Activated CD4-positive, alpha-beta memory T cell treated with anti-CD3 and anti-CD28 coated beads for 36 hours (primary cell): ENCODE measurements at regions not wholly inside any gene's neighbourhood (a gene's known extent, or its start where the extent isn't known, plus 50 kb on each side); places are given as distances from the start of the nearest gene placed in this dataset.

Experiments used
- CTCF ChIA-PET: fragments of 350-600 bp; sonication (Branson Sonifier 250); formaldehyde crosslinking; loops from one replicate; lab custom pipeline; 2021; ENCODE audit warnings: antibody characterized with exemption, inconsistent platforms; lab: Charles Lee
- POLR2A ChIA-PET: fragments of 350-600 bp; sonication (Branson Sonifier 250); formaldehyde crosslinking; loops from one replicate; lab custom pipeline; 2021; ENCODE audit warnings: antibody characterized with exemption; lab: Charles Lee
- DNase-seq: peaks from one replicate; pipeline ENCODE4 v3.0.0-alpha.2; 2020
- H3K27ac Mint-ChIP-seq: one replicate; pipeline ENCODE4 v1.8.0; 2021; ENCODE audit warnings: mixed read lengths
- H3K27me3 Mint-ChIP-seq: one replicate; pipeline ENCODE4 v1.8.0; 2021; ENCODE audit warnings: mixed read lengths
- H3K36me3 Mint-ChIP-seq: one replicate; pipeline ENCODE4 v1.8.0; 2021; ENCODE audit warnings: mixed read lengths
- H3K4me1 Mint-ChIP-seq: one replicate; pipeline ENCODE4 v1.8.0; 2021; ENCODE audit warnings: low read depth, mixed read lengths
- H3K4me3 Mint-ChIP-seq: one replicate; pipeline ENCODE4 v1.8.0; 2021; ENCODE audit warnings: mild to moderate bottlenecking, mixed read lengths
- H3K9me3 Mint-ChIP-seq: one replicate; pipeline ENCODE4 v1.8.0; 2021; ENCODE audit warnings: mixed read lengths
- intact Hi-C: fragments of 100-400 bp; cut with micrococcal nuclease; formaldehyde crosslinking; loops from one replicate; pipeline ENCODE4 v1.15.1; 2023

DNA sequence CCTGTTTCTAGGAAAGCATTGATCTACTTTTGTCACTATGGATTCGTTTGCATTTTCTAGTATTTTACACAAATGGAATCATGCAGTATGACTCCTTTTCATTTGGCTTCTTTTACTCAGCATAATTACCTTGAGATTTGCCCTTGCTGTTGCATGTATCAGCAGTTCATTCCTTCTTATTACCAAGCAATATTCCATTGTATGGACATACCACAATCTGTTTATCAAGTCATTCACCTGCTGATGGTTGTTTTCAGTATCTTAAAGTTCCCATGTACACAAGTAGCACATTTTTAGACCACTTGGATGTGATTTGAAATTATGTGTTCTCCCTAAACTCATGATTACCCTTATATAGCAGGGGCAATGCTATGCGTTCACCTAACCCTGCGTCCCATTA, 150.0 kb upstream of the UBE2E1 start:
- Mint-ChIP-seq H3K36me3 (no peaks in the 10 kb centered on the region), H3K27me3 (peaks cover 3% of the 10 kb centered on the region), H3K9me3 (peaks cover 4% of the 10 kb centered on the region), H3K27ac (no peak overlapping the region), H3K4me1 (no peaks in the 10 kb centered on the region), H3K4me3 (no peak overlapping the region)
- intact Hi-C loops = no loop called here
- POLR2A ChIA-PET = no interaction called here
- no peak for DNase-seq
- CTCF ChIA-PET = interaction anchor here (0.7 kb wide), 1 partner anchor 239 kb away, joined by 3 read pairs; no protein-coding TSS in a partner anchor

DNA sequence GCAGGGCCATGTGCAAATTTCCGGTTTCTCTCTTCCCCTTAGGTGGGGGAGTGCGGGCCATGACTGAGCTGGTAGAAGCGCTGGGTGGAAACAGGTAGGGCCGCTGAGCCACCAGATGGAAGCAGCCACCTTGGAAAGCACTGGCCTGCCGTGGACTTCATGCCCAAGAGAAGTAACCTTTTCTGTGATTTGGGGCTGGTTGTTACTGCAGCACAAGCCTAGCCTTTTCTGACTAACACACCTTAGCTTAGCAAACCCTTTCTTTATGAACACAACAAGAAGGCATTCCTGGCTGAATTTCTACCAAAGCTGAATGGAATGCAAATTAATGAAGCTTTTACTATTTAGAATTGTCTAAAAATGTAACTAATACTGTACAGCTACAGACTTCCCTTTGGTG, 149.6 kb upstream of the UBE2E1 start:
- no peak overlapping the region for H3K27ac Mint-ChIP-seq
- no peak overlapping the region for H3K4me3 Mint-ChIP-seq
- intact Hi-C loops = no loop called here
- H3K9me3 Mint-ChIP-seq = peaks cover 4% of the 10 kb centered on the region
- no peaks in the 10 kb centered on the region for H3K36me3 Mint-ChIP-seq
- H3K4me1 Mint-ChIP-seq = no peaks in the 10 kb centered on the region
- H3K27me3 Mint-ChIP-seq = peaks cover 2% of the 10 kb centered on the region
- CTCF ChIA-PET = interaction anchor here (0.7 kb wide), 1 partner anchor 239 kb away, joined by 3 read pairs; no protein-coding TSS in a partner anchor
- POLR2A ChIA-PET = no interaction called here
- DNase-seq = no peak

DNA sequence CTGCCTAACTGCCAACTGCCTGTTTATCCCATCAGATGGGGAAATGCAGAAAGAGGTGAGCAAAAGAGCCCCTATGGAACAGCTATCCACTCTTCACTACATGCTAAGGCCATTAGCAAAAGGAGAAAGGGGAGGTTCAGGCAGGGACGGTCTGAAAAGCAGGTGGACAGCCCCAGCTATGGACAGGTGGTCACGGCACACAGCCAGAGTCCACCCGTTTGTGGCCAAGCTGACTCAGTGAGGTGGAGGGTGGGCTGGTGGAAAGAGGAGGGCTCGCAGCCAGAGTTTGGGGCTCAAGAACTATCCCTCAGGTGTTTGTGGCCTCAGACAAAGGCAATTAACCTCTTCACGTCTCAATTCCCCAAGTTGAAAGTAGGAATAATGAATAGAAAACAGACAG, 148.9 kb upstream of the UBE2E1 start:
- Mint-ChIP-seq H3K27ac (no peak overlapping the region), H3K27me3 (peaks cover 2% of the 10 kb centered on the region), H3K4me3 (no peak overlapping the region), H3K36me3 (no peaks in the 10 kb centered on the region), H3K4me1 (no peaks in the 10 kb centered on the region), H3K9me3 (peaks cover 4% of the 10 kb centered on the region)
- ChIA-PET POLR2A (no interaction called here), CTCF (no interaction called here)
- intact Hi-C loops = no loop called here
- DNase-seq = no peak

DNA sequence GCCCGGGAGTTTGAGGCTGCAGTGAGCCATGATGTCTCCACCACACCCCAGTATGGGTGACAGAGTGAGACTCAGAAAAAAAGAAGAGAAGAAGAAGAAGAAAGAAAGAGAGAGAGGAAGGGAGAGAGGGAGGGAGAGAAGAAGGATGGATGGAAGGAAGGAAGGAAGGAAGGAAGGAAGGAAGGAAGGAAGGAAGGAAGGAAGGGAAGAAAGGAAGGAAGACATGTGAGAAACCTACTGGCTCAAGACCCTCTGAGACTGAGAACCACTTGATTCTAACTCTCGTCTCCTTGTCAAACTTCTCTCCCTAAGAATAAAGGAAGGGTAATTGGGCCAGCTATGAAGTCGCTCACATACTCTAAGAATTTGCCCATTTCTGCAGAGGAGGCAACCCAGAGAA, 148.1 kb upstream of the UBE2E1 start:
- CTCF ChIA-PET = no interaction called here

DNA sequence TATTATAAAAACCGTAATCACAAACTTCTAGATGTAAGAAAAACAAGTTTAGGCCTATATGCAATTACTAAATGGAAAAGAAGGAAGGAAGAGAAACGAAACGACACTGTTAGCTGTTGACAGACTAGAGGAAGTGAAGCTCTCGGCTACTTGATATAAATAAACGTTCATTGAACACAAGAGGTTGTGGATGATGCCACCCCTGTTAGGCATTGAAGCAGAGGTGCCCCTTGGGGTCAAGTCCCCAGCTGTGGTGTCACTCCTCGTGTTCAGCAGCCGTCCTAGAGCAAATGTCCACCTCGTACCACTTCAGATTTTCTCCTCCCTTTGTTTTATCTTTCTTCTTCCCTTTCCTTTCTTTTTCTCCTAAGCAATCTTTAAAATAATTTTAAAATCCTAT, 146.5 kb upstream of the UBE2E1 start:
- no peak overlapping the region for H3K27ac Mint-ChIP-seq

More for the DNA sequence above, 148.1 kb upstream of the UBE2E1 start:
- intact Hi-C loops = no loop called here
- Mint-ChIP-seq H3K4me1 (no peaks in the 10 kb centered on the region), H3K9me3 (peaks cover 4% of the 10 kb centered on the region), H3K4me3 (no peak overlapping the region), H3K36me3 (no peaks in the 10 kb centered on the region), H3K27me3 (peaks cover 2% of the 10 kb centered on the region), H3K27ac (no peak overlapping the region)
- POLR2A ChIA-PET = no interaction called here
- DNase-seq = no peak

DNA sequence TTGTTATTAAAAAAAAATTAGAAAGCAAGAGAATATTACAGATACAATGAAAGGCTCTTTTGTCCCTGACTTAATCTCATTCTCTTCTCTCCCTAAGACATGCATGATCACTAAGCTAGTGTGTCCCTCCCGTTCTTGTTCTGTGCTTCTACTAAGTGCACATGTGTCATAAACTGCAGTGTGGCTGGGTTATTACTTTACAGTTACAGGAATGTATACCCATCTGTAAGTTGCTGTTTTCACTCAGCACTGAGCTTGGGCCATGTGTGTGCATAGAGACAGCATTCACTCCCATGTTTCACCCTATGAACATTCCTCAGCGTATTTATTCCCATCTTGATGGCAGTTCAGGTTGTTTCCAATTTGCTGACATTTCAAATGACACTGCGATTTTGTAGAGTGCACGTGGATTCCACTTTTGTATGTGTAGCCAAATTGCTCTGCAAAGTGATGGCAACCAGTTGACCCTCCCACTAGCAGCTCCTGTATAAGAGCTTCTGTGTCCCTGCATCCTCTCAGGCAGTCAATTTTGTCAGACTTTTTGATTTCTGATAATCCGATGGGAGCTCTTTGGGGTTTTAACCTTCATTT, 145.8 kb upstream of the UBE2E1 start:
- H3K4me3 Mint-ChIP-seq = no peak overlapping the region
- no peak overlapping the region for H3K27ac Mint-ChIP-seq
- H3K4me1 Mint-ChIP-seq = no peaks in the 10 kb centered on the region
- peaks cover 4% of the 10 kb centered on the region for H3K9me3 Mint-ChIP-seq
- ChIA-PET POLR2A (no interaction called here), CTCF (interaction anchor here (0.6 kb wide), 1 partner anchor 228 kb away, joined by 3 read pairs; no protein-coding TSS in a partner anchor)
- intact Hi-C loops = no loop called here
- no peaks in the 10 kb centered on the region for H3K36me3 Mint-ChIP-seq
- H3K27me3 Mint-ChIP-seq = peaks cover 2% of the 10 kb centered on the region
- no peak for DNase-seq

More for the DNA sequence above, 146.5 kb upstream of the UBE2E1 start:
- H3K36me3 Mint-ChIP-seq = no peaks in the 10 kb centered on the region
- no peak for DNase-seq
- peaks cover 4% of the 10 kb centered on the region for H3K9me3 Mint-ChIP-seq
- intact Hi-C loops = no loop called here
- no peak overlapping the region for H3K4me3 Mint-ChIP-seq
- peaks cover 2% of the 10 kb centered on the region for H3K27me3 Mint-ChIP-seq
- CTCF ChIA-PET = interaction anchor here (0.6 kb wide), 1 partner anchor 229 kb away, joined by 3 read pairs; no protein-coding TSS in a partner anchor
- POLR2A ChIA-PET = no interaction called here
- H3K4me1 Mint-ChIP-seq = no peaks in the 10 kb centered on the region

DNA sequence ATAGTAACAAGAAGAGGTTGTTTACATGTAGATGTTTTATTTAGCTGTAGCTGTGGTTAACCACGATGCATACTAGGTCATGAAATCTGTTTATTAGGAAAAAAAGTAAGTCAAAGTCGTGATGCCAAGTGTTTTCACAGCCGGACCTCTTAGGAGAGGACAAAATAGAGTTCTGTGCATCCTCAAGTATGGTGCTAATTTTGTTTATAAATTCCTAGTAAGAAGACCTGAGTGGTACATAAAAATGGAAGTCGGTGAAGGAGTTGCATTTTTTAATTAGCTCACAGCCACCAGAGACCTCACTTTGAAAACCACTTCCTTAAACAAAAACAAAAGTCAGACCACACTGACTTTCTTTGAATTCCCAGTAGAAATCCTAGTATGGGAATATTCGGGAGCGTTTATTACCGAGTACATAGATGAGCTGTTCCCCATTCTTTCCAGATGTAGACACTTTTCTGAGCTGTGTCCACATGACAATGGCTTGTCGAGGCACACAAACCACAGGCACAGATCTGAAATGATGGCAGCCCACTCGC, 143.6 kb upstream of the UBE2E1 start:
- Mint-ChIP-seq H3K4me1 (no peaks in the 10 kb centered on the region), H3K4me3 (no peak overlapping the region), H3K36me3 (no peaks in the 10 kb centered on the region), H3K27me3 (peaks cover 2% of the 10 kb centered on the region), H3K9me3 (no peaks in the 10 kb centered on the region), H3K27ac (no peak overlapping the region)
- no peak for DNase-seq
- intact Hi-C loops = no loop called here
- ChIA-PET POLR2A (no interaction called here), CTCF (no interaction called here)

DNA sequence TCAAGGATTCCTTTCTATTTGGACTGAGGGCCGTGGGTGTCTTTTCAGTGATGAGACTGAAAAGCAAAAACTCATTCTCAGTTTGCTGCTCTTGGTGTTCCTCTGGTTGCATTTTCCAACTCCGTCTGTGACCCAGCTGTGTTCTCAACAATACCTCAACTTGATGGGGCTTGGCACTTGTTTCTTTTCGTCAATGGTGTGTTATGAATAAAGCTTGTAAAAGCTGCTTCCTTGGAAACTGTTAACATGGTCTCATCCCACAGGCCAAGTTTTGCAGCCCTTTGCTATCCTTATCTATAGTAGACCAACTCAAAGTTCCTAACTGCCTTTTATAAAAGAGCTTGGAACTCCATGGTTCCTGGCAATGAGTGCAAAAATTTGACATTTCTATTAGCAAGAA, 142.5 kb upstream of the UBE2E1 start:
- no peaks in the 10 kb centered on the region for H3K9me3 Mint-ChIP-seq

DNA sequence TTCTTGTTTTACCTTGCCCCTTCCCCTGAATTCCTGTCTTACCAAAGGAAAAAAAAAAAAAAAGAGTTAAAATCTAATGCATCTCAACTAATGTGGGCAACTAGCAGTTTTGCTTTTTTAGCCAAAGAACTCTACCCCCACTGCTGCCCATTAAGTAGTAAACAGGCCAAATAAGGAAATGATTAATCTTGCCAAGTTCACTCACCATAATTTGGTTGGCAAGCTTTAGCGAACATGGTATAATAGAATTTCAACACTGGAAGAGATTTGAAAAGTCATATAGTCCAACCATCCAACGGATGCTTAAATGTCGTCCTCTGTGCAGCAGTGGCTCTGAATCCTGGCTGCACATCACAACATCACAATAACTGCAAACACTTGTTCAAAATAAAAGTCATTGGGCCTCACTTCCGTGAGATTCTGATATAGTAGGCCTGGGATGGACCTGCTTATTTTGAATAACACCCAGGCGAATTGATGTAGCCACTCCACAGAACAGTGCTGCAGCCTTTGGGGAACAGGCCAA, 142.0 kb upstream of the UBE2E1 start:
- no peak overlapping the region for H3K27ac Mint-ChIP-seq

More for the DNA sequence above, 142.5 kb upstream of the UBE2E1 start:
- DNase-seq = no peak
- Mint-ChIP-seq H3K4me1 (no peaks in the 10 kb centered on the region), H3K27me3 (no peaks in the 10 kb centered on the region), H3K4me3 (no peak overlapping the region), H3K36me3 (no peaks in the 10 kb centered on the region), H3K27ac (no peak overlapping the region)
- ChIA-PET POLR2A (no interaction called here), CTCF (interaction anchor here (0.7 kb wide), 1 partner anchor 1094 kb away, joined by 4 read pairs; no protein-coding TSS in a partner anchor)
- intact Hi-C loops = no loop called here

DNA sequence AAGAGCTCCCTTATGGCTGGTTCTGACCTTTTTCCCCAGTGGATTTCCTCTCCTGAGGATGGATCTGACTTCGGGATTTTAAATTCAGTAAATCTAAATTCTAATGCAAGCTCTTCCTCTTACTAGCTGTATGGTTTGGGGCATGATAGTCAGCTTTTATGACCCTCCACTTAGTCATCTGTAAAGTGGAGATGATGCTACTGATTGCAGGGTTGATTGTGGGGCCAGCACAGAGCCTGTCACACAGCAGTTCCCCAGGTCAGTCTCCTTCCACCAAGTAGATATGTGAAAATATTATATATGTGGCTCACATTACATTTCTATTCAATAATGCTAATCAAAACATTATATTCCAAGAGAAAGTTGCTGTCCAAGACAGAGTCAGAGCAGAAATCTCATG, 141.3 kb upstream of the UBE2E1 start:
- CTCF ChIA-PET = interaction anchor here (0.8 kb wide), 1 partner anchor 10 kb away, joined by 3 read pairs; no protein-coding TSS in a partner anchor
- no peak overlapping the region for H3K27ac Mint-ChIP-seq
- POLR2A ChIA-PET = no interaction called here
- intact Hi-C loops = no loop called here
- no peak for DNase-seq
- H3K36me3 Mint-ChIP-seq = no peaks in the 10 kb centered on the region
- H3K4me3 Mint-ChIP-seq = no peak overlapping the region
- no peaks in the 10 kb centered on the region for H3K4me1 Mint-ChIP-seq
- no peaks in the 10 kb centered on the region for H3K9me3 Mint-ChIP-seq
- H3K27me3 Mint-ChIP-seq = peaks cover 2% of the 10 kb centered on the region

More for the DNA sequence above, 142.0 kb upstream of the UBE2E1 start:
- H3K9me3 Mint-ChIP-seq = no peaks in the 10 kb centered on the region
- intact Hi-C loops = no loop called here
- no peaks in the 10 kb centered on the region for H3K27me3 Mint-ChIP-seq
- no peak overlapping the region for H3K4me3 Mint-ChIP-seq
- no peaks in the 10 kb centered on the region for H3K4me1 Mint-ChIP-seq
- POLR2A ChIA-PET = no interaction called here
- CTCF ChIA-PET = interaction anchor here (0.7 to 0.8 kb wide), 2 partner anchors 9 to 1095 kb away, joined by 3 to 4 read pairs; no protein-coding TSS in a partner anchor
- no peaks in the 10 kb centered on the region for H3K36me3 Mint-ChIP-seq
- DNase-seq = no peak

DNA sequence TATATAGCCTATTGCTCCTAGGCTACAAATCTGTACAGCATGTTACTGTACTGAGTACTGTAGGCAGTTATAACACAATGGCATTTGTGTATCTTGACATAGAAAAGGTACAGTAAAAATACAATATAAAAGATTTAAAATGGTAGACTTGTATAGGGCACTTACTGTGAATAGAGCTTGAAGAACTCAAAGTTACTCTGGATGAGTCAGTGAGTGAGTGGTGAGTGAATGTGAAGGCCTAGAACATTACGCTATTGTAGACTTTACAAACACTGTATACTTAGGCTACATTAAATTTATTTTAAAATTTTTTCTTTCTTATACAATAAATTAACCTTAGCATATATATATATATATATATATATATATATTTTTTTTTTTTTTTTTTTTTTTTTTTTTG, 140.0 kb upstream of the UBE2E1 start:
- CTCF ChIA-PET = no interaction called here
- intact Hi-C loops = no loop called here
- H3K9me3 Mint-ChIP-seq = no peaks in the 10 kb centered on the region
- no peak for DNase-seq
- no peak overlapping the region for H3K4me3 Mint-ChIP-seq
- H3K4me1 Mint-ChIP-seq = no peaks in the 10 kb centered on the region
- peaks cover 5% of the 10 kb centered on the region for H3K27me3 Mint-ChIP-seq
- H3K36me3 Mint-ChIP-seq = no peaks in the 10 kb centered on the region
- POLR2A ChIA-PET = no interaction called here
- no peak overlapping the region for H3K27ac Mint-ChIP-seq

DNA sequence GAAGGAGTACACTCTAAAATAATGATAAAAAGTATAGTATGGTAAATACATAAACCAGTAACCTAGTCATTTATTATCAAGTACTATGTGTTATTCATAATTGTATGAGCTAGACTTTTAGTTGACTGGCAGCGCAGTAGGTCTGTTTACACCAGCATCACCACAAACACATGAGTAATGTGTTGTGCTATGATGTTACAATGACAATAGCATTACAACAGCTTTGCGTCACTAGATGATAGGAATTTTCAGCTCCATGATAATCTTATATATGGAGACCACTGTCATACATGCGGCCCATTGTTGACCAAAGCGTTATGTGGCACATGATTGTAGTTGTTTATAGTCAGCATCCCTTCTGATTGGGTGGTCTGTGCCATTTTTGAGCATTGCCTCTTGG, 138.9 kb upstream of the UBE2E1 start:
- no peak for DNase-seq

More for the DNA sequence above, 138.9 kb upstream of the UBE2E1 start:
- POLR2A ChIA-PET = no interaction called here
- no peaks in the 10 kb centered on the region for H3K4me1 Mint-ChIP-seq
- intact Hi-C loops = no loop called here
- CTCF ChIA-PET = no interaction called here
- no peak overlapping the region for H3K27ac Mint-ChIP-seq
- no peak overlapping the region for H3K4me3 Mint-ChIP-seq
- H3K27me3 Mint-ChIP-seq = peaks cover 8% of the 10 kb centered on the region
- H3K36me3 Mint-ChIP-seq = no peaks in the 10 kb centered on the region
- H3K9me3 Mint-ChIP-seq = no peaks in the 10 kb centered on the region
